DMS53 treated with DMSO at 0.1 percent for 48 hours (cell line): ENCODE measurements at regions not wholly inside any gene's neighbourhood (a gene's known extent, or its start where the extent isn't known, plus 50 kb on each side); places are given as distances from the start of the nearest gene placed in this dataset.
"Not testable (repeated sequence)": the region's sequence is repeated elsewhere in the genome, so short reads cannot be mapped to it uniquely, and the experiment has no call there.

ENCODE experiments used
- DNase-seq: peaks from one replicate; lab custom pipeline; 2025; ENCODE audit not compliant: unreplicated experiment; lab: John Stamatoyannopoulos, UW

GRCh38 chr1:213457733-213458132 is 406.7 kb downstream of the RPS6KC1 start:
- no peak for DNase-seq

- not testable (repeated sequence) for DNase-seq
Observed at GRCh38 chr1:213462374-213462773, 411.3 kb downstream of the RPS6KC1 start.

GRCh38 chr1:213464786-213465460 is 413.9 kb downstream of the RPS6KC1 start:
- DNase-seq: no peak

GRCh38 chr1:213466541-213466940 is 415.5 kb downstream of the RPS6KC1 start:
- DNase-seq: no peak

GRCh38 chr1:213474054-213474453 is 423.0 kb downstream of the RPS6KC1 start:
- no peak for DNase-seq

GRCh38 chr1:213481395-213481794 is 430.4 kb downstream of the RPS6KC1 start:
- DNase-seq: no peak

GRCh38 chr1:213484333-213484732 is 433.3 kb downstream of the RPS6KC1 start:
- no peak for DNase-seq

GRCh38 chr1:213484758-213485157 is 433.7 kb downstream of the RPS6KC1 start:
- no peak for DNase-seq

GRCh38 chr1:213486488-213486887 is 435.4 kb downstream of the RPS6KC1 start:
- DNase-seq: no peak

- no peak for DNase-seq
Observed at GRCh38 chr1:213491468-213491867, 440.4 kb downstream of the RPS6KC1 start.

GRCh38 chr1:213492161-213493041 is 441.4 kb downstream of the RPS6KC1 start:
- no peak for DNase-seq

- DNase-seq: no peak
Observed at GRCh38 chr1:213499444-213499843, 448.4 kb downstream of the RPS6KC1 start.

- peak; percentile 31 for DNase-seq
Observed at GRCh38 chr1:213507472-213508223, 456.6 kb downstream of the RPS6KC1 start.

- DNase-seq: no peak
Observed at GRCh38 chr1:213511173-213511572, 460.1 kb downstream of the RPS6KC1 start.

GRCh38 chr1:213512316-213512715 is 461.3 kb downstream of the RPS6KC1 start:
- no peak for DNase-seq

GRCh38 chr1:213513006-213513405 is 462.0 kb downstream of the RPS6KC1 start:
- DNase-seq: no peak

- DNase-seq: not testable (repeated sequence)
Observed at GRCh38 chr1:213514408-213515179, 463.6 kb downstream of the RPS6KC1 start.

- DNase-seq: no peak
Observed at GRCh38 chr1:213519098-213519497, 468.1 kb downstream of the RPS6KC1 start.

GRCh38 chr1:213521206-213521605 is 466.6 kb upstream of the PROX1 start:
- no peak for DNase-seq

- DNase-seq: no peak
Observed at GRCh38 chr1:213523781-213524398, 463.9 kb upstream of the PROX1 start.
